H1 (cell line): ENCODE measurements at regions not wholly inside any gene's neighbourhood (a gene's known extent, or its start where the extent isn't known, plus 50 kb on each side); places are given as distances from the start of the nearest gene placed in this dataset.

Experiments
- ASH2L ChIP-seq: fragments of 200-600, 300-600 bp; sonication (generic); IDR thresholded peaks from one replicate; pipeline ENCODE4 v1.7.1; 2017; ENCODE audit warnings: low read length
- BRCA1 ChIP-seq: IDR thresholded peaks from 2 replicates; pipeline ENCODE4 v1.6.1; 2012; ENCODE audit warnings: low read depth, low read length, improper control_type of control experiment
- CBX8 ChIP-seq: fragments of 300-800, 300-1000 bp; sonication (generic); IDR thresholded peaks from 2 replicates; pipeline ENCODE4 v1.7.1; 2016; ENCODE audit warnings: low read depth, low read length, borderline replicate concordance
- GABPA ChIP-seq: IDR thresholded peaks from 2 replicates; pipeline ENCODE4 v1.6.1; 2011; ENCODE audit warnings: mild to moderate bottlenecking, low read length, moderate library complexity, borderline replicate concordance; ENCODE audit not compliant: insufficient read depth
- MAFK ChIP-seq: IDR thresholded peaks from 2 replicates; pipeline ENCODE4 v1.6.1; 2012; ENCODE audit warnings: low read depth, mild to moderate bottlenecking, improper control_type of control experiment, low read length
- POLR2AphosphoS5 ChIP-seq: IDR thresholded peaks from 2 replicates; pipeline ENCODE4 v1.6.1; 2011; ENCODE audit warnings: low read depth, low read length
- SUZ12 ChIP-seq: fragments of 200-600 bp; sonication (generic); IDR thresholded peaks from 2 replicates; pipeline ENCODE4 v1.6.1; 2012; ENCODE audit warnings: mild to moderate bottlenecking, inconsistent platforms, low read length, moderate library complexity, mixed read lengths
- TBP ChIP-seq: IDR thresholded peaks from 2 replicates; pipeline ENCODE4 v1.6.1; 2011; ENCODE audit warnings: low read depth, low read length, improper control_type of control experiment
- YY1 ChIP-seq: IDR thresholded peaks from 2 replicates; pipeline ENCODE4 v1.6.1; 2011; ENCODE audit warnings: low read depth, mild to moderate bottlenecking, low read length
- TF ChIP-seq, protein P1 (sequence below): fragments of 300-600 bp; sonication (generic); IDR thresholded peaks from 2 replicates; pipeline ENCODE4 v1.7.1; 2012; ENCODE audit warnings: low read length, moderate library complexity, mild to moderate bottlenecking, inconsistent platforms; ENCODE audit not compliant: insufficient replicate concordance
- TF ChIP-seq, protein P2 (sequence below), 3 experiments: IDR thresholded peaks; 1 replicate in 2 of 3; 2 replicates in 1 of 3; pipeline versions ENCODE4 v1.5.1 to v1.6.1; 2011; ENCODE audit warnings: low read length in 3 of 3, mild to moderate bottlenecking in 3 of 3, inconsistent platforms in 2 of 3, low read depth in 1 of 3, moderate library complexity in 1 of 3; ENCODE audit not compliant: insufficient read depth in 1 of 3; ENCODE audit errors: control extremely low read depth in 1 of 3

- no peak for TF ChIP-seq GABPA
- TF ChIP-seq CBX8: no peak
- TF ChIP-seq, protein P1, sequence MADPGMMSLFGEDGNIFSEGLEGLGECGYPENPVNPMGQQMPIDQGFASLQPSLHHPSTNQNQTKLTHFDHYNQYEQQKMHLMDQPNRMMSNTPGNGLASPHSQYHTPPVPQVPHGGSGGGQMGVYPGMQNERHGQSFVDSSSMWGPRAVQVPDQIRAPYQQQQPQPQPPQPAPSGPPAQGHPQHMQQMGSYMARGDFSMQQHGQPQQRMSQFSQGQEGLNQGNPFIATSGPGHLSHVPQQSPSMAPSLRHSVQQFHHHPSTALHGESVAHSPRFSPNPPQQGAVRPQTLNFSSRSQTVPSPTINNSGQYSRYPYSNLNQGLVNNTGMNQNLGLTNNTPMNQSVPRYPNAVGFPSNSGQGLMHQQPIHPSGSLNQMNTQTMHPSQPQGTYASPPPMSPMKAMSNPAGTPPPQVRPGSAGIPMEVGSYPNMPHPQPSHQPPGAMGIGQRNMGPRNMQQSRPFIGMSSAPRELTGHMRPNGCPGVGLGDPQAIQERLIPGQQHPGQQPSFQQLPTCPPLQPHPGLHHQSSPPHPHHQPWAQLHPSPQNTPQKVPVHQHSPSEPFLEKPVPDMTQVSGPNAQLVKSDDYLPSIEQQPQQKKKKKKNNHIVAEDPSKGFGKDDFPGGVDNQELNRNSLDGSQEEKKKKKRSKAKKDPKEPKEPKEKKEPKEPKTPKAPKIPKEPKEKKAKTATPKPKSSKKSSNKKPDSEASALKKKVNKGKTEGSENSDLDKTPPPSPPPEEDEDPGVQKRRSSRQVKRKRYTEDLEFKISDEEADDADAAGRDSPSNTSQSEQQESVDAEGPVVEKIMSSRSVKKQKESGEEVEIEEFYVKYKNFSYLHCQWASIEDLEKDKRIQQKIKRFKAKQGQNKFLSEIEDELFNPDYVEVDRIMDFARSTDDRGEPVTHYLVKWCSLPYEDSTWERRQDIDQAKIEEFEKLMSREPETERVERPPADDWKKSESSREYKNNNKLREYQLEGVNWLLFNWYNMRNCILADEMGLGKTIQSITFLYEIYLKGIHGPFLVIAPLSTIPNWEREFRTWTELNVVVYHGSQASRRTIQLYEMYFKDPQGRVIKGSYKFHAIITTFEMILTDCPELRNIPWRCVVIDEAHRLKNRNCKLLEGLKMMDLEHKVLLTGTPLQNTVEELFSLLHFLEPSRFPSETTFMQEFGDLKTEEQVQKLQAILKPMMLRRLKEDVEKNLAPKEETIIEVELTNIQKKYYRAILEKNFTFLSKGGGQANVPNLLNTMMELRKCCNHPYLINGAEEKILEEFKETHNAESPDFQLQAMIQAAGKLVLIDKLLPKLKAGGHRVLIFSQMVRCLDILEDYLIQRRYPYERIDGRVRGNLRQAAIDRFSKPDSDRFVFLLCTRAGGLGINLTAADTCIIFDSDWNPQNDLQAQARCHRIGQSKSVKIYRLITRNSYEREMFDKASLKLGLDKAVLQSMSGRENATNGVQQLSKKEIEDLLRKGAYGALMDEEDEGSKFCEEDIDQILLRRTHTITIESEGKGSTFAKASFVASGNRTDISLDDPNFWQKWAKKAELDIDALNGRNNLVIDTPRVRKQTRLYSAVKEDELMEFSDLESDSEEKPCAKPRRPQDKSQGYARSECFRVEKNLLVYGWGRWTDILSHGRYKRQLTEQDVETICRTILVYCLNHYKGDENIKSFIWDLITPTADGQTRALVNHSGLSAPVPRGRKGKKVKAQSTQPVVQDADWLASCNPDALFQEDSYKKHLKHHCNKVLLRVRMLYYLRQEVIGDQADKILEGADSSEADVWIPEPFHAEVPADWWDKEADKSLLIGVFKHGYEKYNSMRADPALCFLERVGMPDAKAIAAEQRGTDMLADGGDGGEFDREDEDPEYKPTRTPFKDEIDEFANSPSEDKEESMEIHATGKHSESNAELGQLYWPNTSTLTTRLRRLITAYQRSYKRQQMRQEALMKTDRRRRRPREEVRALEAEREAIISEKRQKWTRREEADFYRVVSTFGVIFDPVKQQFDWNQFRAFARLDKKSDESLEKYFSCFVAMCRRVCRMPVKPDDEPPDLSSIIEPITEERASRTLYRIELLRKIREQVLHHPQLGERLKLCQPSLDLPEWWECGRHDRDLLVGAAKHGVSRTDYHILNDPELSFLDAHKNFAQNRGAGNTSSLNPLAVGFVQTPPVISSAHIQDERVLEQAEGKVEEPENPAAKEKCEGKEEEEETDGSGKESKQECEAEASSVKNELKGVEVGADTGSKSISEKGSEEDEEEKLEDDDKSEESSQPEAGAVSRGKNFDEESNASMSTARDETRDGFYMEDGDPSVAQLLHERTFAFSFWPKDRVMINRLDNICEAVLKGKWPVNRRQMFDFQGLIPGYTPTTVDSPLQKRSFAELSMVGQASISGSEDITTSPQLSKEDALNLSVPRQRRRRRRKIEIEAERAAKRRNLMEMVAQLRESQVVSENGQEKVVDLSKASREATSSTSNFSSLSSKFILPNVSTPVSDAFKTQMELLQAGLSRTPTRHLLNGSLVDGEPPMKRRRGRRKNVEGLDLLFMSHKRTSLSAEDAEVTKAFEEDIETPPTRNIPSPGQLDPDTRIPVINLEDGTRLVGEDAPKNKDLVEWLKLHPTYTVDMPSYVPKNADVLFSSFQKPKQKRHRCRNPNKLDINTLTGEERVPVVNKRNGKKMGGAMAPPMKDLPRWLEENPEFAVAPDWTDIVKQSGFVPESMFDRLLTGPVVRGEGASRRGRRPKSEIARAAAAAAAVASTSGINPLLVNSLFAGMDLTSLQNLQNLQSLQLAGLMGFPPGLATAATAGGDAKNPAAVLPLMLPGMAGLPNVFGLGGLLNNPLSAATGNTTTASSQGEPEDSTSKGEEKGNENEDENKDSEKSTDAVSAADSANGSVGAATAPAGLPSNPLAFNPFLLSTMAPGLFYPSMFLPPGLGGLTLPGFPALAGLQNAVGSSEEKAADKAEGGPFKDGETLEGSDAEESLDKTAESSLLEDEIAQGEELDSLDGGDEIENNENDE: no peak
- no peak for TF ChIP-seq TBP
- TF ChIP-seq, protein P2, sequence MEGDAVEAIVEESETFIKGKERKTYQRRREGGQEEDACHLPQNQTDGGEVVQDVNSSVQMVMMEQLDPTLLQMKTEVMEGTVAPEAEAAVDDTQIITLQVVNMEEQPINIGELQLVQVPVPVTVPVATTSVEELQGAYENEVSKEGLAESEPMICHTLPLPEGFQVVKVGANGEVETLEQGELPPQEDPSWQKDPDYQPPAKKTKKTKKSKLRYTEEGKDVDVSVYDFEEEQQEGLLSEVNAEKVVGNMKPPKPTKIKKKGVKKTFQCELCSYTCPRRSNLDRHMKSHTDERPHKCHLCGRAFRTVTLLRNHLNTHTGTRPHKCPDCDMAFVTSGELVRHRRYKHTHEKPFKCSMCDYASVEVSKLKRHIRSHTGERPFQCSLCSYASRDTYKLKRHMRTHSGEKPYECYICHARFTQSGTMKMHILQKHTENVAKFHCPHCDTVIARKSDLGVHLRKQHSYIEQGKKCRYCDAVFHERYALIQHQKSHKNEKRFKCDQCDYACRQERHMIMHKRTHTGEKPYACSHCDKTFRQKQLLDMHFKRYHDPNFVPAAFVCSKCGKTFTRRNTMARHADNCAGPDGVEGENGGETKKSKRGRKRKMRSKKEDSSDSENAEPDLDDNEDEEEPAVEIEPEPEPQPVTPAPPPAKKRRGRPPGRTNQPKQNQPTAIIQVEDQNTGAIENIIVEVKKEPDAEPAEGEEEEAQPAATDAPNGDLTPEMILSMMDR (IDR thresholded peaks at IDR 0.05; ENCODE audit: control extremely low read depth in 1 of 3, insufficient read depth in 1 of 3, low read depth in 1 of 3, low read length in 3 of 3): no peak
- TF ChIP-seq POLR2AphosphoS5: no peak
- TF ChIP-seq BRCA1: no peak
- no peak for TF ChIP-seq SUZ12
- TF ChIP-seq ASH2L: no peak
- no peak for TF ChIP-seq YY1
- TF ChIP-seq MAFK: no peak
These were observed 86.7 kb downstream of the TNFAIP3 start for GRCh38 chr6:137953761-137954160.
